Transverse colon (tissue), 4 donors: ENCODE measurements at regions not wholly inside any gene's neighbourhood (a gene's known extent, or its start where the extent isn't known, plus 50 kb on each side); places are given as distances from the start of the nearest gene placed in this dataset.

Experiments used
- EP300 ChIP-seq: sonication (generic); formaldehyde crosslinking; IDR thresholded peaks from one replicate; pipeline ENCODE4 v1.6.1; 2017; ENCODE audit warnings: antibody characterized with exemption, low read depth
- POLR2A ChIP-seq: fragments of 450-650 bp; IDR thresholded peaks from one replicate; pipeline ENCODE4 v1.6.1; 2016; ENCODE audit warnings: antibody characterized with exemption, mild to moderate bottlenecking, moderate library complexity
- POLR2AphosphoS5 ChIP-seq, 3 donors: sonication (generic); formaldehyde crosslinking; IDR thresholded peaks; one replicate each; pipeline ENCODE4 v1.6.1; 2016; ENCODE audit warnings: antibody characterized with exemption in 3 of 3
- TF ChIP-seq, protein P1 (sequence below), 5 experiments: fragments of 200-600 bp in 3 of 5; fragments of 450-650 bp in 2 of 5; sonication (generic) in 3 of 5; IDR thresholded peaks; 1 replicate in 2 of 5; 2 replicates in 3 of 5; pipeline ENCODE4 v1.5.1; 2016 to 2017; ENCODE audit warnings: antibody characterized with exemption in 5 of 5, inconsistent platforms in 3 of 5, mild to moderate bottlenecking in 2 of 5, moderate library complexity in 1 of 5

DNA sequence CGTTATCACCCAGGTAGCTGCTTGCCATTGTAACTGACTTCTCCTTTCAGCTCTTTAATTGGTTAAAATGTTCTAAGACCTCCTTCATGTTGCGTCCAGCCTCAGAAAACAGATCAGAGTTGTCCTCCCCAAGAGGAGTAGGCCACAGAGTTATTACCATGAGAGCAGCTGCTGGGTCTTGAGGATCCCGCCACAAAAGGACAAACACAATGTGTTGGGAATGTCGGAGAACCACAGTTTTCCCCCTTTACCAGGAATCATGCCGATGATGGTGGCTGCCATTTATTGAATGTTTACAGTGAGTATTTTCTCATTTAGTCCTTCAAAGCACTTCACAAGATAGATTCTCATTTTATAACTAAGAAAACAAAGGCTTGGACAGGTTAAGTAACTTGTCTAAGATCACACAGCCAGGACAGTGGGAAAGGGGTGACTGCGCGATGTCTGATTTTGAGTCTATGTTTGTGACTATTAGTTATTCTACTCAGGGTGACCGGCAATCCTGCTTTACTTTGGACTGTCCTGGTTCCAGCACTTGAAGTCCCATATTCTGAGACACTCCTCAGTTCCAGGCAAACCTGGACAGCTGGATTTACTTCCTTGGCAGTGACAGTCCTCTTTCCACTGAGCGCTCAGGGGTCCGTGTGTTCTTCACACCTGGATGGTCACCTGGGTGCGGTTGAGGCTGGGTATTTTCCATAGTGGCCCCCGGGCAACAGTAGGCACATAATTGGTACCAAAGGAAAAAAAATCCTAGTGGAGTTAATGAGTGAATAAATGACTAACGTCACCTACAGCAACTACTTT is 93.6 kb downstream of the LIPG start:
- TF ChIP-seq, protein P1, sequence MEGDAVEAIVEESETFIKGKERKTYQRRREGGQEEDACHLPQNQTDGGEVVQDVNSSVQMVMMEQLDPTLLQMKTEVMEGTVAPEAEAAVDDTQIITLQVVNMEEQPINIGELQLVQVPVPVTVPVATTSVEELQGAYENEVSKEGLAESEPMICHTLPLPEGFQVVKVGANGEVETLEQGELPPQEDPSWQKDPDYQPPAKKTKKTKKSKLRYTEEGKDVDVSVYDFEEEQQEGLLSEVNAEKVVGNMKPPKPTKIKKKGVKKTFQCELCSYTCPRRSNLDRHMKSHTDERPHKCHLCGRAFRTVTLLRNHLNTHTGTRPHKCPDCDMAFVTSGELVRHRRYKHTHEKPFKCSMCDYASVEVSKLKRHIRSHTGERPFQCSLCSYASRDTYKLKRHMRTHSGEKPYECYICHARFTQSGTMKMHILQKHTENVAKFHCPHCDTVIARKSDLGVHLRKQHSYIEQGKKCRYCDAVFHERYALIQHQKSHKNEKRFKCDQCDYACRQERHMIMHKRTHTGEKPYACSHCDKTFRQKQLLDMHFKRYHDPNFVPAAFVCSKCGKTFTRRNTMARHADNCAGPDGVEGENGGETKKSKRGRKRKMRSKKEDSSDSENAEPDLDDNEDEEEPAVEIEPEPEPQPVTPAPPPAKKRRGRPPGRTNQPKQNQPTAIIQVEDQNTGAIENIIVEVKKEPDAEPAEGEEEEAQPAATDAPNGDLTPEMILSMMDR (IDR thresholded peaks at IDR 0.05): no peak
- TF ChIP-seq POLR2A (no peak), POLR2AphosphoS5 (IDR thresholded peaks at IDR 0.05) (no peak), EP300 (no peak)
